H1 (cell line): ENCODE measurements at regions not wholly inside any gene's neighbourhood (a gene's known extent, or its start where the extent isn't known, plus 50 kb on each side); places are given as distances from the start of the nearest gene placed in this dataset.

Experiments
- CTCF ChIA-PET: fragments of 300-600 bp; sonication (Branson Sonifier 250); formaldehyde crosslinking; loops from one replicate; lab custom pipeline; 2021; ENCODE audit not compliant: partially characterized antibody; lab: Charles Lee
- POLR2A ChIA-PET: fragments of 300-600 bp; sonication (Branson Sonifier 250); formaldehyde crosslinking; loops from one replicate; lab custom pipeline; 2021; ENCODE audit warnings: inconsistent platforms; ENCODE audit not compliant: partially characterized antibody; lab: Charles Lee
- DNase-seq, 2 experiments: peaks; one replicate each; pipeline versions ENCODE4 v3.0.0 to v3.0.0-alpha.2; 2010 to 2022; ENCODE audit warnings: low spot score in 2 of 2, low read depth in 1 of 2, mixed read lengths in 1 of 2
- FAIRE-seq: peaks from 2 replicates; lab custom pipeline; 2011; peaks lifted over from hg19 to GRCh38; lab: Jason Lieb, UNC
- H2AFZ ChIP-seq: 2 replicates; pipeline ENCODE4 v1.8.1; 2012; ENCODE audit warnings: low read length, inconsistent platforms
- H2AK5ac ChIP-seq: 2 replicates; pipeline ENCODE4 v1.6.1; 2013; ENCODE audit warnings: low read depth, low read length
- H2BK120ac ChIP-seq: replicated peaks from 2 replicates; pipeline ENCODE3; 2013; ENCODE audit warnings: low read depth, low read length, inconsistent platforms
- H2BK12ac ChIP-seq: 2 replicates; pipeline ENCODE4 v1.6.1; 2013; ENCODE audit warnings: low read depth, low read length
- H2BK15ac ChIP-seq: 2 replicates; pipeline ENCODE4 v1.6.1; 2013; ENCODE audit warnings: low read length
- H2BK20ac ChIP-seq: 2 replicates; pipeline ENCODE4 v1.6.1; 2013; ENCODE audit warnings: low read length
- H2BK5ac ChIP-seq: 2 replicates; pipeline ENCODE4 v1.6.1; 2013; ENCODE audit warnings: low read depth, low read length
- H3K14ac ChIP-seq: 2 replicates; pipeline ENCODE4 v1.6.1; 2013; ENCODE audit warnings: inconsistent platforms; ENCODE audit not compliant: insufficient read length
- H3K18ac ChIP-seq: 2 replicates; pipeline ENCODE4 v1.6.1; 2013; ENCODE audit warnings: low read length; ENCODE audit errors: extremely low read depth
- H3K23ac ChIP-seq: 2 replicates; pipeline ENCODE4 v1.6.1; 2013; ENCODE audit warnings: inconsistent platforms; ENCODE audit not compliant: insufficient read length
- H3K23me2 ChIP-seq: 2 replicates; pipeline ENCODE4 v1.6.1; 2013; ENCODE audit warnings: low read depth, low read length
- H3K27ac ChIP-seq: 2 replicates; pipeline ENCODE4 v1.6.1; 2011; ENCODE audit warnings: low read depth, low read length, inconsistent platforms
- H3K27me3 ChIP-seq, 4 experiments: replicated peaks in 1 of 4; 1 replicate in 1 of 4; 2 replicates in 3 of 4; pipeline versions ENCODE4 v1.6.1 to v1.8.1; 2011 to 2013; ENCODE audit warnings: low read length in 3 of 4, mild to moderate bottlenecking in 3 of 4, inconsistent platforms in 2 of 4, mixed read lengths in 2 of 4, moderate library complexity in 1 of 4; ENCODE audit not compliant: control insufficient read depth in 3 of 4, insufficient read depth in 3 of 4; ENCODE audit errors: extremely low read depth in 1 of 4
- H3K36me3 ChIP-seq, 4 experiments: 2 replicates each; pipeline versions ENCODE4 v1.6.1 to v1.8.1; 2011 to 2013; ENCODE audit warnings: mild to moderate bottlenecking in 4 of 4, low read length in 3 of 4, moderate library complexity in 2 of 4, control low read depth in 1 of 4, inconsistent platforms in 1 of 4; ENCODE audit not compliant: insufficient read depth in 4 of 4, control insufficient read depth in 2 of 4
- H3K4ac ChIP-seq: replicated peaks from 2 replicates; pipeline ENCODE3; 2013; ENCODE audit warnings: low read length, low read depth, mixed read lengths, inconsistent platforms; ENCODE audit not compliant: insufficient read length
- H3K4me1 ChIP-seq, 4 experiments: replicated peaks in 1 of 4; 1 replicate in 1 of 4; 2 replicates in 3 of 4; pipeline versions ENCODE4 v1.6.1 to v1.8.1; 2011 to 2013; ENCODE audit warnings: low read length in 3 of 4, inconsistent platforms in 2 of 4, mixed read lengths in 1 of 4; ENCODE audit not compliant: insufficient read depth in 4 of 4, control insufficient read depth in 3 of 4
- H3K4me2 ChIP-seq, 2 experiments: 2 replicates each; pipeline versions ENCODE4 v1.6.1 to v1.8.1; 2011 to 2013; ENCODE audit warnings: low read depth in 2 of 2, low read length in 2 of 2, control low read depth in 1 of 2, inconsistent platforms in 1 of 2, mild to moderate bottlenecking in 1 of 2; ENCODE audit not compliant: insufficient read depth in 1 of 2
- H3K4me3 ChIP-seq, 4 experiments: fragments of 200-600, 300-600 bp in 1 of 4; sonication (generic), shearing (Covaris generic), sonication (Bioruptor Twin) in 1 of 4; 2 replicates each; pipeline versions ENCODE4 v1.5.1 to v1.8.1; 2011 to 2016; ENCODE audit warnings: low read length in 4 of 4, low read depth in 3 of 4, control low read depth in 2 of 4, inconsistent platforms in 2 of 4, mild to moderate bottlenecking in 2 of 4, mixed read lengths in 1 of 4, moderate library complexity in 1 of 4; ENCODE audit not compliant: insufficient read depth in 2 of 4; ENCODE audit errors: extremely low read depth in 1 of 4
- H3K56ac ChIP-seq: replicated peaks from 2 replicates; pipeline ENCODE3; 2013; ENCODE audit warnings: low read depth, mild to moderate bottlenecking, mixed read lengths, low read length, inconsistent platforms; ENCODE audit not compliant: insufficient read length
- H3K79me1 ChIP-seq: 2 replicates; pipeline ENCODE4 v1.6.1; 2013; ENCODE audit warnings: low read depth, low read length, control low read depth
- H3K79me2 ChIP-seq, 2 experiments: 2 replicates each; pipeline versions ENCODE4 v1.6.1 to v1.8.1; 2012 to 2013; ENCODE audit warnings: low read length in 2 of 2, mild to moderate bottlenecking in 2 of 2, inconsistent platforms in 1 of 2; ENCODE audit not compliant: insufficient read depth in 2 of 2, control insufficient read depth in 1 of 2
- H3K9ac ChIP-seq, 4 experiments: replicated peaks in 1 of 4; 1 replicate in 1 of 4; 2 replicates in 3 of 4; pipeline versions ENCODE4 v1.6.1 to v1.8.1; 2011 to 2013; ENCODE audit warnings: low read depth in 3 of 4, low read length in 3 of 4, control low read depth in 2 of 4, mild to moderate bottlenecking in 2 of 4, moderate library complexity in 2 of 4, inconsistent platforms in 1 of 4; ENCODE audit errors: extremely low read depth in 1 of 4
- H3K9me3 ChIP-seq, 2 experiments: 2 replicates each; pipeline versions ENCODE4 v1.6.1 to v1.8.1; 2012 to 2013; ENCODE audit warnings: mild to moderate bottlenecking in 2 of 2, moderate library complexity in 2 of 2, control low read depth in 1 of 2, inconsistent platforms in 1 of 2, low read depth in 1 of 2, low read length in 1 of 2, mixed read lengths in 1 of 2; ENCODE audit not compliant: insufficient read depth in 2 of 2
- H4K20me1 ChIP-seq, 2 experiments: replicated peaks in 1 of 2; 2 replicates each; pipeline versions ENCODE3 to v1.8.1; 2011 to 2013; ENCODE audit warnings: inconsistent platforms in 2 of 2, low read length in 2 of 2, mild to moderate bottlenecking in 1 of 2; ENCODE audit not compliant: insufficient read depth in 2 of 2, control insufficient read depth in 1 of 2
- H4K5ac ChIP-seq: 2 replicates; pipeline ENCODE4 v1.6.1; 2013; ENCODE audit warnings: low read length, low read depth, mixed read lengths, inconsistent platforms; ENCODE audit not compliant: insufficient read length
- H4K8ac ChIP-seq: 2 replicates; pipeline ENCODE4 v1.8.0; 2013; ENCODE audit warnings: mild to moderate bottlenecking, moderate library complexity, low read length, inconsistent platforms; ENCODE audit not compliant: insufficient read depth; ENCODE audit errors: extremely low read depth
- H4K91ac ChIP-seq: replicated peaks from 2 replicates; pipeline ENCODE3; 2013; ENCODE audit warnings: low read length, mixed read lengths, inconsistent platforms; ENCODE audit not compliant: insufficient read length
- CEBPB ChIP-seq: IDR thresholded peaks from 2 replicates; pipeline ENCODE4 v1.6.1; 2012; ENCODE audit warnings: low read depth, low read length
- MAFK ChIP-seq: IDR thresholded peaks from 2 replicates; pipeline ENCODE4 v1.6.1; 2012; ENCODE audit warnings: low read depth, mild to moderate bottlenecking, improper control_type of control experiment, low read length
- SAP30 ChIP-seq: fragments of 300-600 bp; sonication (generic); IDR thresholded peaks from 2 replicates; pipeline ENCODE4 v1.7.1; 2012; ENCODE audit warnings: low read length, moderate library complexity, mild to moderate bottlenecking, inconsistent platforms; ENCODE audit not compliant: insufficient read depth, insufficient replicate concordance
- TCF12 ChIP-seq: IDR thresholded peaks from 2 replicates; pipeline ENCODE4 v1.6.1; 2011; ENCODE audit warnings: low read depth, mild to moderate bottlenecking, low read length
- WGBS, 2 experiments: shearing (Covaris generic) in 1 of 2; methylation state at CpG; one replicate each; pipeline versions ENCODE4 v1.1.6 to v1.1.7; 2013 to 2015; ENCODE audit warnings: low lambda C conversion rate in 2 of 2, mixed read lengths in 2 of 2, inconsistent platforms in 1 of 2, low coverage in 1 of 2, missing lambda C conversion rate in 1 of 2; ENCODE audit not compliant: insufficient replicate concordance in 2 of 2, insufficient coverage in 1 of 2, insufficient read length in 1 of 2; ENCODE audit errors: extremely low coverage in 1 of 2, missing lambda C conversion rate in 1 of 2; 5-methylcytosine and 5-hydroxymethylcytosine counted together

DNA sequence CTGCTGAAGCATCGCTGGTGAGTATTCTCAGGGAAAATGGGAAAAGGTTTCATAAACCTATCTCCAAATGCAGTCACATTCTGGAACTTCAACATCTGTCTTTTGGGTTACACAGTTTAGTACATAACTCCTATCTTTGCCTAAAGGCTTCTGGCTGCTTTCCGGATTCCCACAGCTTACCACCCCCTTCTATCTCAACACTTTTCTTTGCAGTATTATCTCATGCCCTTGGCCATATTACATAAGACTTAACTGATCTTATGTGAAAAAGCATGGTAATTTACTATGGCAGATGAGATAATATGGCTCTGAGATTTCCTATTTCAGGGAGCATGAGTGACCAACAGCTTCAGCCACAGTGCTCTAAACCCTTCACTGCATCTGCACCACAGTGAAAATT lies 369.3 kb upstream of the LINC00305 start:
- POLR2A ChIA-PET: no interaction called here
- Histone ChIP-seq H2BK12ac (no peak overlapping the region), H3K23ac (no peak overlapping the region), H4K91ac (no peak overlapping the region), H3K4me1 (no peaks in the 10 kb centered on the region), H2AK5ac (no peak overlapping the region), H3K14ac (no peak overlapping the region), H2BK15ac (no peak overlapping the region), H3K18ac (no peak overlapping the region), H3K79me2 (no peaks in the 10 kb centered on the region), H3K27me3 (peaks cover 0 to 1% (median 0%) of the 10 kb centered on the region in 4 experiments; a peak in 1 of 7 replicates), H2AFZ (no peak overlapping the region), H4K5ac (no peak overlapping the region), H3K9me3 (no peaks in the 10 kb centered on the region), H3K56ac (no peak overlapping the region), H3K4me3 (no peak overlapping the region), H2BK5ac (no peak overlapping the region), H3K4me2 (no peak overlapping the region), H4K8ac (no peak overlapping the region), H3K36me3 (no peaks in the 10 kb centered on the region), H2BK20ac (no peak overlapping the region), H4K20me1 (no peaks in the 10 kb centered on the region), H3K27ac (no peak overlapping the region), H3K23me2 (peaks cover 2% of the 10 kb centered on the region; the same call in 1 of the 2 replicates), H3K9ac (no peak overlapping the region), H3K79me1 (no peaks in the 10 kb centered on the region), H2BK120ac (no peak overlapping the region), H3K4ac (no peak overlapping the region)
- 85% methylated on average over 2 of the region's 2 CpGs; no CpG with 5 or more reads in 1 of the 2 experiments for WGBS, 2 experiments
- CTCF ChIA-PET: interaction anchor here (0.9 kb wide), 1 partner anchor 480 kb away, joined by 3 read pairs; no protein-coding TSS in a partner anchor
- TF ChIP-seq TCF12 (no peak), MAFK (no peak), SAP30 (no peak), CEBPB (no peak)
- FAIRE-seq (no peak), DNase-seq (no peak)
